ENCODE measurements at regions not wholly inside any gene's neighbourhood (a gene's known extent, or its start where the extent isn't known, plus 50 kb on each side); places are given as distances from the start of the nearest gene placed in this dataset.

DNA sequence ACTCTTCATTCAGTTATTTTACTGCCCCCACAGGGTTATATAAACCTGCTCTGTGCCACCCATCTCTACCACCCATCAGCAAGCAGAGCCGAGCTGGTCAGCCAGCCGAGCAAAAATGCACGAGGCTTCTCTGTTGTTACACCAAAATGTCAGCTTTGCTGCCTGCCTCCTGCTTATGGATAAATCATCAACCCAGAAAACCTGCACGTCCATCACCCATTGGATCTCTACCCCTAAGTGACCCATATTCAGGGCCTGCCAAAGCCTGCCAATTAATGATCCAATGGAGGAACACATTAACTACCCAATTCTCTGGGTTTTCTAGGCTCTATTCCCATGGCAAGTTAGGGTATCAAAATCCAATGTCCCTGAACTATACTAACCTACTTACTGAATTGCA, 365.5 kb upstream of the ACVR2A start:
- no peak for DNase-seq (ENCODE audit: low read depth in 3 of 3, low spot score in 1 of 3)

DNA sequence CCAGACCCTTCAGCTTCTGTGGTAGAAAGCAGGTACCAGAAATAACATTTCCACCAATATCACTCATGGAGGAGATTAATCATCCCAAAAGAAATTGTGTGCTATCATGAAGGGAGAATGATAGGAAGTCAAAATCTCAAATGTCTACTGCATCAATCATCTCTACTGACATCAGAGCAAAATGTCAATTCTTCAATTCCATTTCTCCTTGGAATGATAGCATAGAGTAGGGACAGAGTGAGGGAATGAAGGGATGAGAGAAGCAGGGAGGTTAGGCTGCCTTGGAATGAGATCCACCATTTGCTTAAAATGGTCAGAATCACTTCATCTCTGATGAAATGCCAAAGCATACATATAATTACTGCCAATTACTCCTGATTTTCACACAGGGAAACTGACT, 371.8 kb upstream of the ACVR2A start:
- no peak for DNase-seq (ENCODE audit: low read depth in 3 of 3, low spot score in 1 of 3)

DNA sequence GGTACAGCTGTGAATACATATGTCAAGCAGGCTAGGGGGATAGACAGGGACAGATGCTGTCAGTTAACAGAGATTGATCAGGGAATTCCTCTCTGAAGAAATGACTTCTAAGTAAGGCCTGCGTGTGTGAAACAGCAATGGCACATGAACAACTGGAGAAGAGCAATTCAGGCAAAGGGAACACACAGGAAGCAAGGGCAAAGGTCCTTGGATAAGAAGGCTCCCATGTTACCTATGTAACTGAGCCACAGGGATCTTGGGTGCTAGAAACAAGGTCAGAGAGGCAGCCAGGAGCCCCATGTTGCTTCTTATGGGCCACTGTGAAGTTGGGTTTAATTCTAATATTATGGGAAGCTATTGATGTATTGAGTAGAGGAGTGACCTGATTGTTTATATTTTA, 373.7 kb upstream of the ACVR2A start:
- DNase-seq (ENCODE audit: low read depth in 3 of 3, low spot score in 1 of 3) = no peak

DNA sequence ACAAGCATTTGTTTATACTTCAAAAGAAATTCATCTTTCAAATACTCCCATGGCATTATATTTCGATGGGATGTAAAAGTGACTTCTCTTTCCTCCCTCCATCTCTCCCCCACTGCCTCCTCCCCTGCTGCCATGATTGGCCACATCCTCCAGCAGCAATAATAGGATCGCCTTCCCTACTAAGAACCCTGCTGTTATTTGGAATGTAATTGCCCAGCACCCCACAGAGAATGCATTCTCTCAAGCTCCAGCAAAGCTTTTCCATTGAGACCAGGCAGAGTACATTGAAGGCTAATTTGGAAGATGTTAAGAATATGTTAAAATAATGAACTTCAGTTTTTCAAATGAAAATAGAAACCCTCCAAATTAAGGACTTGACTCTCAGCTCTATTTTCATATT, 375.4 kb upstream of the ACVR2A start:
- DNase-seq (ENCODE audit: low read depth in 3 of 3, low spot score in 1 of 3) = no peak

DNA sequence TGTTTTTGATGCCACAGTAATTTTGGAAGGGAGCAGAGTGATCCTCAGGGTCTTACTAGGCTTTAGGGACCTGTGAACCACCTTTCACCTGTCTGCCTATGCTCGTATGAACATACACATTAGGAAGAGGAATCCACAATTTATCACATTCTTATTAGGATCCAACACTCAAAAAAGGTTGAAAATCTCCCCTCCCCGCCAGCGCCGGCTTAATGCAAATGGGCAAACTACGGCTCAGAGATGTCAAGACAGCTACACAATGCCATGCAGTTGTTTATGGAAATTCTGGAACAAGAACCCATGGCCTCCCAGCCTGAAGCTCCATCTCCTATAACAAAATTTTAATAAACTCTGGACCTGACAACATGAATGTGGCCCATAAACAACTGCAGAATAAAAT, 375.9 kb upstream of the ACVR2A start:
- no peak for DNase-seq (ENCODE audit: low read depth in 3 of 3, low spot score in 1 of 3)

DNA sequence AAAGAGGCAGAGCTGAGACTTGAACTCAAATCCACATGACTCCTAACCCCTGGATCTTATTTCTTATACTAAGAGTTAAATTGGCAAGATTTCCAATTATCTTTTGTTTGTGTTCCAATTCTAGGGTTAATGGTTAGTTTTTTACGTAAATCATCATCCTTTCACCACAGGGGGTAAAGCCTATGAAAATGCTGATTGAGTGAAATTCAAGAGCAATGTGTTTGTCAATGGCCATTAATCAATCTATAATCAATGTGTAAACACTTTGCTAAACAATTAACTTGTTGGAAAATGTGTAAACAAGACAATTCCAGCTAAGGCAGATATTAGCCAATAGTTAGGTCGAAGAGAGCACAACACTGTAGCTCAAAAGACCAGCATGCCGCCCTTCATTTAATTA, 376.5 kb upstream of the ACVR2A start:
- DNase-seq (ENCODE audit: low read depth in 3 of 3, low spot score in 1 of 3) = no peak

DNA sequence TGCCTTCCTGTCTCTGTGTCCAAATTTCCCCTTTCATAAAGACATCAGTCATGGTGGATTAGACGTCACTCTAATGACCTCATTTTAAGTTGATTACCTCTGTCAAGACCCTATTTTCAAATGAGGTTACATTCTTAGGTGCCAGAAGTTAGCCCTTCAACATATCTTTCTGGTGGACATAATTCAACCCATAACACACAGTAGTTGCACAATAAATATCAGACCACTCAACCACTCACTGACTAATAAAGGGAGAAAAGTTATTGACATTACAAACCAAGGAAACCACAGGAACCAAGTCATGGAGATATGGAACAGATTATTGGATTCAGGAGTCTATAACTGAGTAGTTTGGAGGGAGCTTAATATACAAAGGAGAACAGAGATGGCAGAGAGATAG, 377.4 kb upstream of the ACVR2A start:
- DNase-seq (ENCODE audit: low read depth in 3 of 3, low spot score in 1 of 3) = no peak

DNA sequence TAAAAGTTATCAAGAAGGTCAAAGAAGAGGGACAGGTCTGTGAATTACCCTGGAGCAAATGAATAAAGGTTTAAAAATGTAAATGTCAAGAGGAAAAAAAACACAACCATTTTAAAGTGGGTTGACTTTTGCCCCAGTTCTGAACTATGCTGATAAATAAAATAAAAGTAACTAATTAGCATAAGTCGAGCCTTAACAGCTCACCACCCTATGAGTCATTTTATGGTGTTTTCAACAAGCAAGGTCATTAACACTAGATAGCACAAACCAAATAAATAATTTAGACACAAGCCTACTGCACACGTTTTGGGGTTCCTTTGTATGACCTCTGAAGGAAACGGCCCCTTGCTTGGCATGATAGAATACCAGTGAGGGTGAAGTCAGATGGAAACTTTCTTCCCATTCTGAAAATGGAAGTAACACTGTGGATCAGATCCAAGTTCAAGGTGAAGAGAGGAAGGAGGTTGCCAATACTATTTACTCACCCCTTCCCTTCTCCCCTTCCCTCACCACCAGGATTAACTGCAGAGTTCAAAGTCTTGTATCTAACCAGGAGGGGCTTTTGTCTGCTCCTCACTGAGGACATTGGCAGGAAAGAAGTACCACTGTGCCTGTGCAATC, 380.0 kb upstream of the ACVR2A start:
- no peak for DNase-seq (ENCODE audit: low read depth in 3 of 3, low spot score in 1 of 3)

DNA sequence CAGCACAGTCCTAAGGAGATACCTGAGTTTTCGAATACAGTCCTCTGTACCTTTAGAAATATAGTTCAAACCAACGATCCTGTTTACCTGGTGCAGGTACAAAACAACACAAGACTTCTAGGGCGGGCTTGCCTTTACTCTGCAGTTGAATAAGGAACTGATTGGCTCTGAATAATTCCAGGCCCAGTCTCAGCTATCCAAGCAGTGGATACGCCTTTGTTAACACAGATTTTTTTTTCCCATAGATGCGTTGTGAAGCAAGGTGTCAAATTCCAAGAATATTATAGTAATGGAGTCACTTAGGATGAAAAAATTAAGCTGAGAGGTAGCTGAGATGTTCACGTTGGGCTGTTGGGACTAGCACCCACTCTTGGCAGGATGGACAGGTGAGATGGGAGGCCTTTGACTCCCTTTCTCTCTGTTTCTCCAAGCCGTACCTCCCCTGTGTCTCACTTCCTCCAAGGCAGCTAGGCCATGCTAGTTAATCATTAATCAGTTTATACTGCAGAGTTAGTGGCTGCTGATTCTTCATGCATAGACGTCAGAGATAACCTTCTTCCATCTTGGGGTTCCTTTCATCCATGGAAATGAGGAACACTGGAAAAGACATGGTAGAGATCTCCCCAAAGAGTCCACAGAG, 380.8 kb upstream of the ACVR2A start:
- no peak for DNase-seq (ENCODE audit: low read depth in 3 of 3, low spot score in 1 of 3)

DNA sequence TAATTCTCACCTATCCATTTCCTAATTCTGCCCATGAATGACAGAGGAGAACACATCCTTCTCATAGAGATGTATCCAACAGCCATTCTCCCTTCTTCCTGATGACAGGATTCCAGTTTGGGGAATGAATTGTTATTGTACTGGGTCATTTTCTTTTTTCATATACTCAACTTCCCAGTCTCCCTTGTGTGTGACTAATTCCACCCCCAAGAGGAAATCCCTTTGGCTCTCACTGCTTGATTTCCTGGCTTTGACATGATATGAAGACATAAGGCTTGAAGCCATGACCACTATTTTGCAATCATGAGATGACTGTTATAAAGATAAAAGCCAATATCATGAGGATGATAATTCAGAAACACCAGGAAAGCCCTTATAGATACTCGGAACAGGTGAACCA, 384.7 kb upstream of the ACVR2A start:
- DNase-seq (ENCODE audit: low read depth in 3 of 3, low spot score in 1 of 3) = no peak

DNA sequence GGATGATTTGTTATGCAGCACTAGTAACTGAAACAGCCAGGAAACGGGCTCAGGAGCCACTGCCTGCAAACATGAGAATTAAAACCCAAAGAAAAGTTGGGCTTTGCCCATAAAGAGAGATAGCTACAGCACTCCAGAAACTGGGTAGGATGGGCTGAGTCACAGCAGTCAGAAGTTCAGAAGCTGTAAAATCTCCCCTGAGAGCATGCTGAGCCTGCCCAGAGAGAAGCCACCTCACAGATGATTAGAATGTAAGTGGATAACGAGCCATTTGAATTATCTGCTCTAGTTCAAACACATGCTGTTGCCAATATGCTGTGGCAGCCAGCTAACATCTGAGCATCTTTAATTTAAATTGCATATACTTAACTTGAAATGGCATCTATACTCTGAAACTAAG, 388.1 kb upstream of the ACVR2A start:
- DNase-seq (ENCODE audit: low read depth in 3 of 3, low spot score in 1 of 3) = no peak

DNA sequence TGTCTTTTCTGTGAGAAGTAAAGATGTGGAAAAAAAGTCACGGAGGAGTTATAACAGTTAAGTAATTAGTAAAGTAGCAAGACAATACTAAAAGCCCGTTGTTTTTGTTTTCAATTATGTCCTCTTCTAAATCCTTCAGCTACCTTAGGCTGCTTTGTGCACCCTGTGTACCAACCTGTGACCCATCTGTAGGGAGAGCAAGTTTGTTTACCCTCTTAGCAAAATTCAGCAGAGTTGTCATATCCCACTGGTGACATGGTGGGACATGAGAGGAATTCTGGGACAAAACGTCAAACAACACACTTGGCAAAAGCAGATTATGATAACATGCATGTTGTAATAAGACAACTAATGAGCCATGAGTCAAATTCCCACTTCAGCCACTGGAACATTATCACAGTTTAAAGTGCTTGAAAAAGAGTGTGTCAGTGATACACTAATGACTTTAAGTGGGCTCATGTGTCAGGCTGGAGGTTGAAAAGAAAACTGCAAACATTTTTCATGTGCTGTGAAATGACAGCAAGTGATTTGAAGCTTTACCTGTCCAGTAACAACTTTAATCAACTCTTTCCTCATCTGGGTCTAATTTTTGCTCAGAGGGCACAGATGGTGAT, 392.8 kb upstream of the ACVR2A start:
- no peak for DNase-seq (ENCODE audit: low read depth in 3 of 3, low spot score in 1 of 3)

DNA sequence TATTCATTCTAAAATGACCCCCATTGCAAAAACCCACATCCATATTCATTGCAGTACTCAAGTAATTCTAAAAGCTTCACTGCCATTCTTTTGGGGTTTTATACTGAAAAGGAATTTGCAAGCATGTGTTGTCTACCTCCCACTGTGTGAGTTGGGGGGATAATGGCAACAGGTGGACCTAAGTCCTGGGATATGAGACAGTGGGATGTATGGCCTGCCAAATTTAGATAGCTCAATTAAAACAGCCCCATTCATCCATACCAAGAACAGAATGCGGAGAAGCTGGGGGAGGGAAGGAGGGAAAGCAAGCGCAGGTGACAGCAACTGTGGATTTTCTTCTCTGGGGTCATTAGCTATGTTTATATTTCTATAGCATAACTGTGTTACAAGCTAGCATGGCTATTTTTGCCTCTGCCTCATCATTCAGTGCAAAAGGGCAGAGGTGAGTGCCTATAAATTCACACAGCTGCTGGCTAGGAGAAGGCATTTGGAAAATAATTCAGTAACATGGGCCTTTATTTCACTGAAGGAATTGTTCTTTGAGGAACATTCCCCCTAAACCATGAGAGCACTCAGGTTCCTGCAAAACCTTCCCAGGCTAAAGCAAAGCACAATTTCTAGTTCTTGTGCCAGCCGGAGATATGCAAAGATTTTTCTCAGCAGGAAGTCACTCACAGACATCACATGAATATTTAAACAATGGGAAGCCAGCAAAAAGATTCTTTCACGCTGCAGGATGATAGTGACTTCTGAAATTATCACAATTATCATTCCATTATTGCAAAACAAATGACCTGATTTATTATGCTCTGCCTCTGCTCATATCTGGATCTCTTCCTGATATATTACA, 393.9 kb upstream of the ACVR2A start:
- DNase-seq (ENCODE audit: low read depth in 3 of 3, low spot score in 1 of 3) = no peak

DNA sequence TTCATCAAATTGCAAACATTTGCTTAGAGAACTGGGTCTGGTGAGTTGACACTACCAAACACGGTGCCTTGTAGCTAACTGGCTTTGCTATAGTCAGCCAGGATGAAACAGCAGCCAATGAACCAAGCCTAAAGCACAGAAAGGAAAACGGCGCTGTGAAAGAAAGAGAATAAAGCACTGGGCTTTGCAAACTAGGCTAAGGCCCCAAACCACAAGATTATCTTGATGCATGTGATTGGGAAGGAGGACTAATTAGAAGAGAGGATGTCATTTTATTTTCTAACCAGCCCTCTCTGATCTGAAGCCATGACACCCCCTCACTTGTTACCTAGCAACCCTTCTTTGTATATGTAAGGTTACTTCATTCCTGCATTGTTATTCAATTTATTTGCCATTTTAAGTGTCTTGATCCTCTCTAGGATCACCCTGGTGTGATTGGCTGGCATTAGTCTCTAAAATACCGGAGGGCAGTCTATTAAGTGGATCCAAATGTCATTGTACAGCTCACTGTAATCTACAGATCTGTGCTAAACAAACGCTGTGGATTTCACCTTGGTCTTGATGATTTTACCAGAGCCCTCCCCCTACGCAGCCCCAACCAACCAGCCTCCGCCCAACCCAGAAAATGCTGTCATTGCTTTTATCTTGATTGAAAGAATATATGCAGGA, 395.4 kb upstream of the ACVR2A start:
- no peak for DNase-seq (ENCODE audit: low read depth in 3 of 3, low spot score in 1 of 3)

DNA sequence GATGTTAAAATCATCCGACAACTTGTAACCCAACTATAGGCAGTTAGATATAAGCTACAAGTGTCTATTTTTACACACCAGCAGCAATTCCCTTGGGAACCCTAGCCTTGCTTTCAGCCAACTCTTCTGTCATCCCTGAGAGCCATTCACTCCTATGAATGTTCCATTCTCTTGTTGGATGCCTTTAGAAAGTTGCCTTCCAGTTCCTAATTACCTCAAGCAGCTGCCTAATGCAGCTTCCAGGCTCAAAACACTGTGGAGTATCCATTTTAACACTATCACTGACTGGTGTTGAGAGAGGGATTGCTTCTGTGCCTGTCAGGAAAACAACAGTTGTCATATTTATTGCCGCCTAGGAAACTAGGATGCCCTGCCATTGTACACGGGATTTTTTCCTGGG, 402.0 kb upstream of the ACVR2A start:
- no peak for DNase-seq (ENCODE audit: low read depth in 3 of 3, low spot score in 1 of 3)

DNA sequence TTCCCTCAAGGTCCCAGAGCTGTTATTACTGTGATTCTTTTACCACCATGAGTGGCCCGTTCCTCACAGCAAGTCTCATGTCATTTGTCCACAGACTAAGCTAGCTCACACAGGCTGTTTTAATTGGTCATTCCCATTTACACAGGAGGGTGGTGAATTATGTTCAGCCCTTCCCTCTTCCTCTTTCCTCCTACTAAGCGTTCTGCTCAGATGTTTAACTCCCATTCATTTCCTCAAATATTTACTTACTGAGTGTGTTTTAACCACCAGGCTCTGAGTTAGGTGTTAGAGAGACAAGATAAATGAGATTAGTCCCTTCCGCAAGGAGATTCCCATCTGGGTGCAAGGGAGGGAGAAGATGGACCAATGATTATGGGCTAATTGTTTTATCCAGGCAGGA, 403.6 kb upstream of the ACVR2A start:
- no peak for DNase-seq (ENCODE audit: low read depth in 3 of 3, low spot score in 1 of 3)

DNA sequence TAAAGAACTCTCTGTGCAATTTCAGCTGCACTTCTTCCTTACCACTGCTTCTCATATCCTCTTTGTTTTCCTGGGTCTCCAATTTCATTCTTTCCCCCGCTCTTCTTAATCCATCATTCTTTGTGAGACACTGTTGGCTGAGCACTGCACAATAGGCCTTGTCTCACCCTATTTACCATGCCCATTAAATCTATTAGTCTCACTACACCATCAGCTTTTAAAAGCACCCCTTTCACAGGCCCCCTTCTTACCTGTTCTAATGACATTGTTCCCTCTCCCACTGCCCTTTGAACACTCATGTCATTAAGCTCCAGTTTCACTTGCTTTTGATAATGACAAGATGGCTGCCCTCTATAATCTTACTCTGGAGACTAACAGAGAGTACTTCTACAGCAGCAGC, 404.1 kb upstream of the ACVR2A start:
- DNase-seq (ENCODE audit: low read depth in 3 of 3, low spot score in 1 of 3) = no peak

DNA sequence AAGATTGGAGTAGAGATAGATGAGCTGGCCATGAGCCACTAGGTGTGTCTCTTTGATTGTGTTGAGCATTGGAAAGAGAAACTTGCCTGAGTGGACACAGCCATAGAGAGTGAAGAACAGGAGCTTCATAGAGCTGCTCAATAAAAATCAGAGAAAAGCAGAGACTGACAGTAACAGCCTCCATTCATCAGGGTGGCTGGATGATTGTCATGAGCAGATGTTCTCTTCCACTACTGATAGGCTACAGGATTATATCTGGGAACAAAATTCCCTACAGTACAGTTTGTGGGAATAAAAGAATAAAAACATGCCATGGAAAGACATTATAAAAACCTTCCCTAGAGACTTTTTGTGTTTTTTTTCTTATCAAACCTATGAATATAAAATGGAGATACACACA, 404.8 kb upstream of the ACVR2A start:
- DNase-seq (ENCODE audit: low read depth in 3 of 3, low spot score in 1 of 3) = no peak

DNA sequence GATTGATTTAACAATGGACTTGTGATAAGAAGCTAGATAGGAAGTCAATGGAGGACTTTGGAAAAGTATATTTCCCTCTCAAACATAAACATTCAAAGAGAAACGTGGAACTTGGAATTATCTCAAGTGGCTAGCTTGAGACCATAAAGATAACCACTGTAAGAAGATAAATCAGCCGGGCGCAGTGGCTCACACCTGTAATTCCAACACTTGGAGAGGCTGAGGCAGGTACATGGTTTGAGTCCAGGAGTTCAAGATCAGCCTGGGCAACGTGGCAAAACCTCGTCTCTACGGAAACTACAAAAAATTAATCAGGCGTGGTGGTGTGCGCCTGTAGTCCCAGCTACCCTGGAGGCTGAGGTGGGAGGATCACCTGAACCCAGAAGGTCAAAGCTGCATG, 405.9 kb upstream of the ACVR2A start:
- DNase-seq (ENCODE audit: low read depth in 3 of 3, low spot score in 1 of 3) = no peak

DNA sequence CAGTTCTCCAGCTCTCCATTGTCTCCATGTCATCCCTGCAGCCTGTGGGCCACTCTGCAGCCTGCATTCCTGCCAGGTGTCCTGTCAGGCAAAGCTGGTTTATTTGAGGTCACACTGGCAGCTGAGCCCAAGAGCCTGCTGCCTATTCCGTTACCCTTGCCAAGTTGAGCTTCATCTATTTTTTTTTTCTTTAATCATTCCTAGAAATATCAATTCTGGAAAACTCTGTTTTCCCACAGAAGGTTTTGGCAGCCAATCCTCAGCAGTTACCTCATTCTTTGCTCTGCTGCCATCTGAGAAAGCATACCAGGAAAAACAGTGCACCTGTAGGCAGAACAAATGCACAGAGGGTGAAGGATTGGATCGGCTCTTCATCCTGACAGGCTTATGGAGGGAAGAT, 411.0 kb upstream of the ACVR2A start:
- DNase-seq (ENCODE audit: low read depth in 3 of 3, low spot score in 1 of 3) = no peak

DNA sequence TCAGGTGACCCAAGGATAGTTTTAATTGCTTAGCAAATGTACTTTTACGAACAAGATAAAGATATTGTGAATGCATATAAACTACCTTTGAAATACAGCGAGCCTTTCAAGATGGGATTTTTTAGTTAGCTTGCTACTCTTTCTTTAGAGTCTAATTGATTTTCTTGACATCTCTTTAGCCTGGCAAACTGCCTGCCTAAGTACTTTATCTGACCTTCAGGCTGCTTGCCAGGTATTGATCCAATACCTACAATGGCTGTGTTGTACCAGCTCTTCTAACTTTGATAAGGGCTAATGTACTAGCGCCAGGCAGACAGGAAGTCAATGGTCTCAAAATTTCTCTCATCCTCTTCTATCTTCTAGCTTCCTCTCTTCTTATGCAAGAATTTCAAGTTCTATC, 414.4 kb upstream of the ACVR2A start:
- DNase-seq (ENCODE audit: low read depth in 3 of 3, low spot score in 1 of 3) = no peak
